Stimulated activated CD8-positive, alpha-beta memory T cell treated with anti-CD3 and anti-CD28 coated beads, Interleukin-15, amount 100 ng/mL, for 24 hours (primary cell): ENCODE measurements at regions not wholly inside any gene's neighbourhood (a gene's known extent, or its start where the extent isn't known, plus 50 kb on each side); places are given as distances from the start of the nearest gene placed in this dataset.

Experiments
- DNase-seq: peaks from one replicate; pipeline ENCODE4 v3.0.0-alpha.2; 2020; ENCODE audit warnings: low read depth

DNA sequence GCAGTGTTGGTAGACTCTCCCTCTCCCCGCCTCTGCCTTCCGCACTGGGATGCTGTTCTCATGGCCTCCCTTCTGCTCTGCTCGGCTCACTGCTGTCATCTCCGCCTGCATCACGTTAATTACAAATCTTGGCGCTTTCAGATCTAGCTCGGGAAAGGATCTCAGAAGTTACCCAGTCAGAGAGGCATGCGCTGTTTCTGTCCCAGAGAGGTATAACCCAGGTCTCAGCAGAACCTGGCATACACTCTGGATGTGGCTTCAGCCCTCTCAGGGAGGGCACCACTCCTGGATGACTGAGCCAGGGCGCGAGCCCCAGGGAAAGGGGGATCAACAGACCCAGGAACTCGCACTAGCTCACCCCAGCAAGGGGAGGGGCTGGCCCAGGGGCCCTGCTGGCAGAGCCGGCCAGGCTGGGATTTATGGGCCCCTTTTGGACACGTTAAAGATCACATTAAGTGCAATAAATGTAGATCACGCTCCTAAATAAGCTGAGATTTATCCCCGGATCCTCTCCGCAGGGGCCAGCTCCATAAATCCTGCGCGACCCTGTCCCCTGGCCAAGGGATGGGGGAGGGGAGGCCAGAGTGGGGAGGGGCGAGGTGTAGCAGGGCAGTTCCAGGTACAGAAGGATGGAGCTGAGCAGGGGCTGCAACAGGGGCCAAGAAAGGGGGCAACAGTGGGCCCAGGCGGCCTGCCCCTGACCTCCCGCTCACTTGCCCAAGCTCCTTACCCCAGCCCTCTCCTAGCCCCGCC is 101.3 kb upstream of the ZBTB40 start:
- DNase-seq = no peak

DNA sequence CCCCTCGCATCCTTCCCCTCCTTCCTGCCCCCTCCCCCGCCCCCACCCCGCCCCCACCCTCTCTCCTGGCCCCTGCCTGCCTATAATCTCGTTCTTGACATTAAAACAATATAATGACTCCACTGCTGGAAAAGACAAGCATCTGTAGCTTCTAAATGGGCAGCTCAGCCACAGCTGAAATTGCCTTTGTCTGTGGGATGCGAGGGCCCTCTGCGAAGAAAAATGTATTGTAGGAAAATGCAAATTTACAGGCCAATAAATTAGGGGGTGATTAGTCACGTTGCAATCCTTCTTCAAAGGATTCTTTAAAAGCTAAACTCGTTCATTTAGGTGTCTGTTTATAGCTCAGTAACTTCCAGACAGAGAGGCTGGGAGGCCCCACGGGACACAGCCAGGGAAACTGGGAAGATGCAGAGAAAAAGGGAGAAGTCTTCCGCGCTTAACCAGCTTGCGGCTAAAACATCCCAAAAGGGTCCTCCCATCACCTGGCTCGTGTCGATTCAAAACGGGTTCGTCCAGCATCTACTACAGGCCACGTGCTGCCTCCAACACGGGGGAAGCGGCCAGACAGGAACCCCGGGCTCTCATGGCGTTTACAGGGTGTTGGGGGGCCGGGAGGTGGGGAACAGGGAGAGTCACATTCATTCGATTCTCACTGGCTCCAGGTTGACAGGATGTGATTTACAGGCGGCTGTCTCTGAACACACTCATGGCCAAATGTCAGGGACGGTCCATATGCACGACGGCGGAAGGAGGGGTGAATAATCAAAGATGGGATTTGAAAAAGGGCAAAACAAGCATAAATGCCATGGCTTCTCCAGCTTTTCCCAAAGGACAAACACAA is 100.5 kb upstream of the ZBTB40 start:
- no peak for DNase-seq

DNA sequence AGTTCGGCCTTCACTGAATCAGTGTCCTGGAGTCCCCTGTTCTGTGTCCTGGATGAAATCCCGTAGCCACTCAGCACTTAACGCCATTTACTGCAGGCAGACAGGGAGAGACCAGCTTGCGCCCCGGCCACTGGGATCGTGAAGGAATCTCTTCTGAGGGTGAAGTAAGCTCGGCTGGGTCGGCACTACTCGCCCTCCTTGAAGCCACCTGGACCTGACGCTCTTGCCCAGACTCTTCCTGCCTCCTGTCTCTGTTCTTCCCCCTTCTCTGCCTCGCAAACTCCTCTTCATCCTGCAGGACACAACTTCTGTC is 99.9 kb upstream of the ZBTB40 start:
- DNase-seq = no peak

DNA sequence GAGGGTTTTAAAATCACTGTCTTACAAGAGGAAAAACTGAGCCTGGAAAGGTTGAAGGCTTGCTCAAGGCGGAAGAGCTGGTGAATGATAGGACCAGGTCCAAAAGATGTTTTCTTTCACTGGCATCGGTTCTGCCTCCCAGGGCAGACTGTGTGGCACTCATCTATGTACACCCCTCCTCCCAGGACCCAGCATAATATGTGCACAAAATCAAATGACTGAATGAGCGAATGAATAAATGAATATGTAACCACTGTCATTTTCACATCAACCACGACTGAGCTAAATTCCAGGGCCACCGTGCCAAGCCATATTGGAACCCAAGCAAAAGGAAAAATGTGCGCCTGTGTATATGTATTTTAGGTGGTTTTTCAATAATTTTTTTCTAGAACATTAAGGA is 99.3 kb upstream of the ZBTB40 start:
- no peak for DNase-seq

DNA sequence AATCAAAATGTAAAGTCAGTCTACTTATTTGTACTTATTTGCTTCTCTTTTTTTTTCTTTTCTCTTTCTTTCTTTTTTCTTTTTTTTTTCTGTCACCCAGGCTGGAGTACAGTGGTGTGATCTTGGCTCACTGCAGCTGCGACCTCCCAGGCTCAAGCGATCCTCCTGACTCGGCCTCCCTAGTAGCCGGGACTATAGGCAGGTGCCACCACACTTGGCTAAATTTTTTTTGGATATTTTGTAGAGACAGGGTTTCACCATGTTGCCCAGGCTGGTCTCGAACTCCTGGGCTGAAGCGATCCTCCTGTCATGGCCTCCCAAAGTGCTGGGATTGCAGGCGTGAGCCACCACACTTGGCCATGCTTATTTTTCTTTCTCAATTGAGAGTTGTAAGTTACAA is 98.8 kb upstream of the ZBTB40 start:
- DNase-seq = no peak

DNA sequence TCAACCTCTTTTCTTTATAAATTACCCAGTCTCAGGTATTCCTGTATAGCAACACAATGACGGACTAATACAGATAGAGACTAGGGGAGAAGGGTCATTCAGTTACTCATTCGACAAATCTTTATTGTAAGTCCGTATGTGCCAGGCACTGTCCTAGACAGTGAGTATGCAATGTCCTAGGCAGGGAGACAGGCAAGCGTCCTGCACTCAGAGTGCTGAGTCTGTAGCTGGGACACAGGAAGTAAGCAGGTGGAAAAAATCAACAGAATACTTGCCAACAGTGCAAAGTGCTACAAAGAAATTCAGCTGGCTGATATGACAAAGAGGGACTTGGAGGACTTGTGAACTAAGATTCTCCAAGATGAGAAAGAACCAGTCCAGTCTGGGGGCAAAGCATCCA is 92.2 kb upstream of the ZBTB40 start:
- no peak for DNase-seq

DNA sequence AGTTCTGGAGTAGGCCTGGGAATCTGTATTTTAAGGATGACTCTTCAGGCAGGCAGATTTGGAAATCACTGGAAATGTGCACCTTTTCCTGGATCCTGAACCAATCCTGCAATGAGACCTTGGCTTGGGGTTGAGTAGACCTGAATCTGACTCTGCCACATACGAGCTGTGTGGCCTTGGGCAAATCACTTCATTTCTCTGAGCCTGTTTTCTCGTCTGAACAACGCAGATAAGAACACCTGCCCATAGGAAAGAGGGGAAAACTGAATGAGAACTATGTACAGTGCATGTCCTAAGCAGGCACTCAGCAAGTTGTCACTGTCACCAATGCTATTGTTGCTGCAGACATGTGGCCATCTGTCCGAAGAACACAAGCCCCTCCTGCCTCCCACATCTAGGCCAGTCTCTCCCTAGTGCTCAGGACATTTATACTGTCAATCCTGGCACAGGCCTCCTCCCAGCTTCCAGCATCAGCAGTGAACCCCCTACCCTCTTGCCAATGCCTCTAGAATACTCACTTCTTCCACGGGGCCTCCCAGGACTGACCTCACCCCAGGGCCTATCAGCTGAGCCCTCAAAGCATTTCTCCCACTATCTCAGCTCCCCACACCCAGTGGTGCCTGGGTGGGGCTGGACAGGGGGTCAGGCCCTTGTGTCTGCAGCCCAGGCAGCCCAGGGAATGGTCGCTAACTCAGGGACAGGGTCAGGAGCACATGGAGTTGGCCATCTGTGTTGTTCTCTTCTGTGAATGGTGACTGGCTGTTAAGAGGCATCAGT is 88.8 kb upstream of the ZBTB40 start:
- DNase-seq = no peak

DNA sequence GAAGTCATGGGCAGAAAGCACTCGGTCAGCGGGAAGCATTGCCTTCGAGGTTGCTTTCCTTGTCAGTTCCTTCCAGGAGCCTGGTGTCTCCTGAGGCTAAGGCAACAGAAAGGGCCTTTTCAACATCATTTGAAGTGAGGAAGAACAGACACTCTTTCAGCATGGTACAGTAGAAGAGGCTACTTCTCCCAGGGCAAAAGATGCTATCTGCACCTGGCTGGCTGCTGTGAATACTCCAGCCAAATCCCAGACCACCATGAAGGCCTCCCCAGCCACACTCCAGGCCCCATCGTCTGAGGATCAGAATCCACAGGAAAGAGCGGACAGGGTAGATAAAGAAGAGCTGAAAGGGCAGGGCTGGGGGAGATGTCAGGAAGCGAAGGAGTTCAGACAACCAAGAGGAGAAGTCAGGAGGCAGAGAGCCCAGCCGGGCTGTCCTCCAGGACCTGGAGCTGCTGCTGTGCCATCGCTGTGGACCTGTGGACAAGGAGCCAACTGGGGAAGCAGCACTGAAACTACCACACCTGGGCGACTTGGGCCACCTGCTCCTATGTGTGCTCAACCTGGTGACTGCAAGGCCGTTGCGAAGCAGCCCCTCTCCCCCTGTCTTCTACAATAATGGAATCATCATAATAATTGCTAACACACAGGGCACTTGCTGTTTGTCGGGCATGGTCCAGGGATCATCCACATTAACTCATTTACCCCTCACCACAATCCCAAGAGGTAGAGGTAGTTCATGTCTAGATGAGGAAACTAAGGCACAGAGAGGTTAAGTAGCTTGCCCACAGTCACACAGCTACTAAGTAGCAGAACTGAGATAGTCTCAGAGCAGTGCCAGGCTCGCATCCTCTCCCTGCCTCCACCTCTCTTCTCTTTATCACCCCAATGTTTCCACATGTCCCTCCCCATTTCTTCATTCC is 88.0 kb upstream of the ZBTB40 start:
- no peak for DNase-seq

DNA sequence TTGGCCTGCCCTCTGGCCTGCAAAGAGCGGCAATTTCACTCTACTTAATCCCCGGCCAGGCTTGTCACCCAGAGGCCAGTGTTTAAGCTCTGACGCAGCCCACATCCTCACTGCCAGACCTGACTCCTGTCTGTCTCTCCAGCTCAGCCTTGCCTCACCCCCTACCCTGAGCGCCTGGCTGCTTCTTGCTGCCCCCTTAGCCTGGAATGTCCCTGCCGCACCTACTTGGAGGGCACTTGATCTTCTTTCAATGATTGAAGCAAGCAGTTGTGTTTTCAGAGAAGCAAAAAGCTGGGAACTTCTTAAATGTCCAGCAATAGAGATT is 87.4 kb upstream of the ZBTB40 start:
- no peak for DNase-seq

DNA sequence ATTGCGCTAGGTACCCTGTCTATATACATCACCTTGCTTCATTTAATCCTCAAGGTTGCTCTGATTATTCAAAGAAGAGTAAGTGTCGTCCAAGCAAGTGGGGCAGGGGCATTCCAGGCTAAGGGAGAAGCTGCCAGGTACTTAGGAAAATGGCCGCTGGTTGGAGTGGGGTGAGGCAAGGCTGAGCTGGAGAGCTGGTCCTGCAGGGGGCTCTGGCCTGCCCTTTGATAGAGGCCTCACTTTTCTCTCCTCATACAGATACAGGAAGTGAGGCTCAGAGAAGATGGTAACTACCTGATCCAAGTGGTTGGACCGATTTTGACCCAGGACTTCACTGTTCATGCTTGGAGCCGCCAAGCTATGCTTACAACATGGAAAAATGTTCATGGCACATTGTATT is 86.9 kb upstream of the ZBTB40 start:
- DNase-seq = no peak

DNA sequence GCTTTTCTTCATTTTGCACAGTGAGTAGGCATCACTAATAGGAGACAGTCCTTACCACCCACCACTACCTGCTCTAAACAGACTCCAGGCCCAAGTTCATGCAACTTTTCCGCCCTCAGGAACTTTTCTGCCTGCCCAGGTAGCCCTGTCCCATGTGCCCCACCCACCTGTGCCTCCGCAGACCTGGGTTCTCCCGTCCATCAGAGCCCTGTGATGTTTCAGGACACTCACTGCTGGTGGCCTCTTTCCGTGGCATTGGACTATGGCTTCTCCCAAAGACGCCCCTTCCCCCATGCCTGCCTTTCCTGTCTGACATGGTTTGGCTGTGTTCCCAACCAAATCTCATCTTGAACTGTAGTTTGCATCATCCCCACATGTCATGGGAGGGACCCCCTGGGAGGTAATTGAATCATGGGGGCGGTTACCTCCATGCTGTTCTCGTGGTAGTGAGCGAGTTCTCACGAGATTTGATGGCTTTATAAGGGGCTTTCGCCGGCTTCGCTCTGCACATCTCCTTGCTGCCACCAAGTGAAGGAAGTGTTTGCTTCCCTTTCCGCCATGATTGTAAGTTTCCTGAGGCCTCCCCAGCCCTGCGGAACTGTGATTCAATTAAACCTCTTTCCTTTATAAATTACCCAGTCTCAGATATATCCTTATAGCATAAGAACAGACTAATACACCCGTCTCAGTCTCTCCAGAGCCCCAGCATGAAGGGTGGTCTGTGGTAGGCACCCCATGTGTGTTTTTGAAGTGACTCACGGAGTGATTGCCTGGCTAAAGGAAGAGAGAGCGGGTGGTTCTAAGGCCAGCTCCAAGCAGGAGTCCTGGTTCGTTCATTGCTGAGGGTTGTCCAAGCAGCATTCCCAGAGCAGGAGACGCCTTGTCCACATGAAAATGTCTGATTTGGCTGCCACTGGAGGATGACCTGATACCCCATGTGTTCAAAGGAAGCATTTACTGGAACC is 86.0 kb upstream of the ZBTB40 start:
- no peak for DNase-seq

DNA sequence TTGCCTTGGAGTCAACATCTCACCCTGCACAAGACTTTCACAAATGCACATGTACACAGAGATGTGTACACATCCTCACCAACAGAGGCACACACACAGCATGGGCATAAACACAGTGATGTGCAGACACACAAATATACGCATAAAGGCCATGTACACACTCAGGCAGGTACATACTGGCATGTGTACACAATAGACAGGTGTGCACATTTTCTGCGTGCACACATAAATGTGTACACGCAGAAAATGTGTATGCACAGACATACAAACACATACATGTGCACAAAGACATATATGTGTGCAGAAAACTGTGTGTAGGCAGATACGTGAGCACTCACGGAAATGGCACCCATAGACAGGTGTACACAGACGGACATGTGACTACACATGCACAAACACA is 85.3 kb upstream of the ZBTB40 start:
- DNase-seq = no peak

DNA sequence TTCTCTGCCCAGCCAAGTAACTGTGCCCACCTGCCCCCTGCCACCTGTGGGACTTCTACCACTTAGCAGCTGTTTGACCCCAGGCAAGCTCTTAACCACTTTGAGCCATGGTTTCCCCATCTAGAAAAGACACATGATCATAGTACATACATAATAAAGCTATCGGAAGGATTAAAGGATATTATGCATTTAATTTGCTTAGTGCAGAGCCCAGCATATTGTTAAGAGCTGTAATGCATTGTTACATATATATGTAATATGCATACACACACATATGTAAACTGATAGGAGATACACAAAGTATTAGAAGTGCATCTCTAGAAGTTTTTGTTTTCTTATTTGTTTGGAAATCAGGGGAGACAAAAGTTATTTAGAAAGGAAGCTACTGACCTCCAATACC is 83.5 kb upstream of the ZBTB40 start:
- DNase-seq = no peak

DNA sequence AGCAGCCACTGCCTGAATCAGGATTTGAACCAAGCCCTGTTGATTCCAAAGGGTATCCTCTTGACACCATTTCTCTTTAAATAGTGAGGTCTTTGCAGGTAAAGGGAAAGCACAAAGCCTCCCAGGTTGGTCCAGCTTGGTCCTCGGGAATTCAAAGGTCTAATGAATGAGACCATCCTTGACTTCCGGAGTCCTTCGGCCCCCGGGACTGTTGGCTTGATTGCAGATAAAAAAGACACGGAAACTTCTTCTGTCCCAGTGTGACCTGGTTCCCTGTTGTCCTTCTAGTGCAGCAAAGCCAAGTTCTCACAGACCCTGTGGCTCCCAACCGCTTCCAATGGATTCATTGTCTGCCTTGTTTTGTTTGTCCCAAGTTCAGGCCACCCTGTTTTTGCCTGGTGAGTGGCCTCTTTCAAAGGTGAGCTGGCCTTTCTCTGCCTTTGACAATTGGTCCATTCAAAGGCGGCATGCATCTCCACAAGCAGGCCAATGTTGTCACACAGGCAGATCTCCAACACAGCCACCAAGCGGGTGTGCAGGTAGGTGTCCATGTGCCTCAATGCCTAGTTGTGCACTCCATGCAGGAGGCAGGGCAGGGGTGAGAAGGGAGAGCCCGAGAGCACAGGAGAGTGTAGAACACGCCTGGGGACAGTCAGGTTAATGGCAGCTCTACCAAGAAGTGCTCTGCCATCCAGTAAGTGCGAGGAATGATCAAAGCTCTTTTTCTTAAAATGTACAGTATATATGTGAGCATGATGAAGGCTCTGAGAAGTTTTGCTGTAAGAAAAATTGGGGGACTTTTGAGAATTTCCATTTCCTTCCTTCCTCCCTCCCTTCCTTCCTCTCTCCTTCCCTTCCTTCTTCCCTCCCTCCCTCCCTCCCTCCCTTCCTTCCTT is 82.1 kb upstream of the ZBTB40 start:
- DNase-seq = no peak

DNA sequence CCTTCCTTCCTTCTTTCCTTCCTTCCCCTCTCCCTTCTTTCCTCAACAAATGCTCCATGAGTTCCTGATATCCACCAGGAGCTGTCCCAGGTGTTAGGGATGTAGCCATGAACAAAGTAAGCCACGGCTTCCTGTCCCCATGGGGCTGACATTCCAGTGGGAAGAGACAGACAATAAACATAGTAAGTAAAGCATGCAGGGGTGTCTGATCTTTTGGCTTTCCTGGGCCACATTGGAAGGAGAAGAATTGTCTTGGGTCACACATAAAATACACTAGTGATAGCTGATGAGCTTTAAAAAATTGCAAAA is 81.5 kb upstream of the ZBTB40 start:
- no peak for DNase-seq

DNA sequence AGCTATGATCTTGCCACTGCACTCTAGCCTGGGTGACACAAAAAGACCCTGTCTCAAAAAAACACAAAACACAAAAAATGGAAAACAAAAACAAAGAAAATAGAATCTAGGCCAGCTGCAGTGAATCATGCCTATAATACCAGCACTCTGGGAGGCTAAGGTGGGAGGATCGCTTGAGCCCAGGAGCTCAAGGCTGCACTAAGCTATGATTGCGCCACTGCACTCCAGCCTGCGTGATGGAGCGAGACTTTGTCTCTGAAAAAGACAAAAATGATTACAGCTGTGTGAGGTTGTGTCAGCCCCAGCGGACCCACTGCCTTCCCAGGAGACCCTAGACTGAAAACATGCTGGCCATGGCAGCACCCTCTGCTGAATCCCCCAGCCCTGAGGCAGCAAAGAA is 80.2 kb upstream of the ZBTB40 start:
- no peak for DNase-seq

DNA sequence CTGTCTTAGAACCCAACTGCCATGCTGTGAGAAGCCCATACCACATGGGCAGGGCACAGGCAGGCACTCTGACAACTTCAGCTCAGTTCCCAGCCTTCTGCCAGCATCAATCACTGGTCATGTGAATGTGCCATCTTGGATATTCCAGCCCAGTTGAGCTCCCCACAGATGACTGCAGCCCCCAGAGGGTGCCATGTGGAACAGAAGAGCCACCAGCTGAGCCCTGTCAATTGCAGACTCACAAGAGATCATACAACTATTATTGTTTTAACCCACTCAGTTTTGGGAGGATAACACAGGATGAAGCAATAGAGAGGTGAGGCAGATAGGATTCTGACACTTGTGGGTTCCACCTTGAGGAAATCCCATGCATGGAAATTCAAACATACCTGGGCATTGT is 78.4 kb upstream of the ZBTB40 start:
- DNase-seq = no peak

DNA sequence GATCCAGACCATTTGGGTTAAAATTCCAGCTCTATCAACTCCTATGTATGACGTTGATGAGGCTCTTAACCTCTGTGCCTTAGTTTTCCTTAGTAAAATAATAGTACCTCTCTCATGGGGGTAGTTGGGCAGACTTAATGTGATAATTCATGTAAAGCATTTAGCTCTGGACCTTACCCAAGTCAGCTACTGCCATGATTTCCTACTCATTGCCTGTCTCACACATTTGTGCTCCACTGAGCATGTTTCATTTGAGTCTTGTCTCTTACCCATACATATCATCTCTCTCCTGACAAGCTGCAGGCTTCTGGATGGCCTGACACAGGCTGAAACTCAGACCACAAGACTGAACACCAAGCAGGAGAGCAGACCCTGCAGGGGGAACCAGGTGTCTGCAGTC is 77.7 kb upstream of the ZBTB40 start:
- DNase-seq = no peak

DNA sequence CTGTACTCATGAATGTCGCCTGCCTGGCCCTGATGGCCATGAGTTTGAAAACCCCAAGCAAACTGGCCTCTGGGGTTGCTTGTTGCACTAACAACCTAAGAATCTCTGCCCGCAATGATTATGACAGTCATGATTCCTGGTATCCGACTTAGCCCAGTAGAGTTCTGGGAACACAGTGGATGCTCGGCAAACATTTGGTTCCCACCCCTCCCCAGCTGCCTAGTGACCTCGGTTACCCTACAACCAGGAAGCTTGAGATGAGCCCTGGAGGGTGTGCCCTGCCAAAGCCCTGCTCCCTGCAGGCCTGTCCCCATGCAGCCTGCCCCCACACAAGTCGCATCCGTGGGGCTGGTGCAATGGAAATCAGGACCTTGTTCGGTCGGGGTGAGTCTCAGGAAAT is 76.0 kb upstream of the ZBTB40 start:
- no peak for DNase-seq

DNA sequence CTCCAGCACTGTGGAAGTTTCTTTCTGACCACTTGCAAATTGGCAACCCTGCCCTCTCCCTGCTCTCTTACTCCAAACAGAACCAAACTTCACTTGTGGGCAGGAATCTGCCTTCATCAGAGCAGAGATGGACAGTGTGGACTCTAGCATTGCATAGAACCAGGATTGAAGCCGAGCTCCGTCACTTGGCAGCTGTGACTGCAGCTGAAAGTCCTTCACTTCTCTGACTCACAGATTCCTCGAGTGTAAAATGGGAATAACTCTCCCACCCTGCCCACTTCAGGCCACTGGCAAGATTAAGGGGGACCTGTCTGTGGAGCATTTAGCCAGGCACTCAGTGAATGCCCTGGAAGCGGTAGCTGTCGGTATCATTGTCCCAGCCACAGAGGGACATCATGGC is 75.7 kb upstream of the ZBTB40 start:
- no peak for DNase-seq
